NCI-H510A (cell line): ENCODE measurements at regions not wholly inside any gene's neighbourhood (a gene's known extent, or its start where the extent isn't known, plus 50 kb on each side); places are given as distances from the start of the nearest gene placed in this dataset.
"Not testable (repeated sequence)": the region's sequence is repeated elsewhere in the genome, so short reads cannot be mapped to it uniquely, and the experiment has no call there.

ENCODE experiments used
- DNase-seq: peaks from one replicate; lab custom pipeline; 2025; lab: John Stamatoyannopoulos, UW

- no peak for DNase-seq
Observed at GRCh38 chr20:43364001-43364400, 93.7 kb upstream of the SRSF6 start.

- no peak for DNase-seq
Observed at GRCh38 chr20:43363506-43363905, 94.2 kb upstream of the SRSF6 start.

- DNase-seq = no peak
Observed at GRCh38 chr20:43361526-43361925, 96.2 kb upstream of the SRSF6 start.

- no peak for DNase-seq
Observed at GRCh38 chr20:43360016-43360415, 97.7 kb upstream of the SRSF6 start.

- no peak for DNase-seq
Observed at GRCh38 chr20:43358811-43359210, 98.9 kb upstream of the SRSF6 start.

GRCh38 chr20:43357352-43357751, 100.3 kb upstream of the SRSF6 start:
- no peak for DNase-seq

GRCh38 chr20:43355610-43356009, 102.1 kb upstream of the SRSF6 start:
- no peak for DNase-seq

- no peak for DNase-seq
Observed at GRCh38 chr20:43352996-43353395, 104.7 kb upstream of the SRSF6 start.

- DNase-seq = not testable (repeated sequence)
Observed at GRCh38 chr20:43350694-43351093, 107.0 kb upstream of the SRSF6 start.

- no peak for DNase-seq
Observed at GRCh38 chr20:43349841-43350240, 107.9 kb upstream of the SRSF6 start.

- not testable (repeated sequence) for DNase-seq
Observed at GRCh38 chr20:43347839-43348238, 109.9 kb upstream of the SRSF6 start.

- DNase-seq = no peak
Observed at GRCh38 chr20:43345676-43346075, 112.0 kb upstream of the SRSF6 start.

GRCh38 chr20:43341511-43341910, 116.2 kb upstream of the SRSF6 start:
- DNase-seq = no peak

- no peak for DNase-seq
Observed at GRCh38 chr20:43337036-43337435, 120.7 kb upstream of the SRSF6 start.

- no peak for DNase-seq
Observed at GRCh38 chr20:43334080-43334479, 123.6 kb upstream of the SRSF6 start.

GRCh38 chr20:43331906-43332305, 125.8 kb upstream of the SRSF6 start:
- no peak for DNase-seq

GRCh38 chr20:43328697-43329096, 129.0 kb upstream of the SRSF6 start:
- no peak for DNase-seq

- DNase-seq = not testable (repeated sequence)
Observed at GRCh38 chr20:43327234-43327633, 130.5 kb upstream of the SRSF6 start.

- no peak for DNase-seq
Observed at GRCh38 chr20:43325926-43326325, 131.8 kb upstream of the SRSF6 start.

- no peak for DNase-seq
Observed at GRCh38 chr20:43323592-43323991, 133.9 kb upstream of the PTPRT start.

GRCh38 chr20:43322851-43323250, 133.1 kb upstream of the PTPRT start:
- DNase-seq = peak; percentile 2

- DNase-seq = no peak
Observed at GRCh38 chr20:43320536-43320935, 130.8 kb upstream of the PTPRT start.

GRCh38 chr20:43318755-43319297, 129.1 kb upstream of the PTPRT start:
- no peak for DNase-seq

- DNase-seq = no peak
Observed at GRCh38 chr20:43316271-43316670, 126.6 kb upstream of the PTPRT start.

- no peak for DNase-seq
Observed at GRCh38 chr20:43309266-43309665, 119.6 kb upstream of the PTPRT start.
